Lung (tissue), 11 donors: ENCODE measurements at regions not wholly inside any gene's neighbourhood (a gene's known extent, or its start where the extent isn't known, plus 50 kb on each side); places are given as distances from the start of the nearest gene placed in this dataset.

Source experiments
- ATAC-seq: fragments of 200-7000 bp; cut with Tn5 transposase; one replicate; pipeline ENCODE4 v1.9.1; 2020; ENCODE audit warnings: moderate number of reproducible peaks; ENCODE audit not compliant: insufficient read depth, low FRiP score
- DNase-seq, 3 donors: peaks; one replicate each; pipeline ENCODE4 v3.0.0-alpha.2; 2013 to 2017
- H3K27ac ChIP-seq, 2 donors: one replicate each; pipeline ENCODE4 v1.5.1; 2013; ENCODE audit warnings: mild to moderate bottlenecking in 2 of 2, moderate library complexity in 2 of 2, control low read depth in 1 of 2, inconsistent platforms in 1 of 2, low read depth in 1 of 2, low read length in 1 of 2
- H3K27me3 ChIP-seq, 3 donors: one replicate each; pipeline ENCODE4 v1.5.1; 2013; ENCODE audit warnings: low read length in 2 of 3; ENCODE audit not compliant: control insufficient read depth in 3 of 3, insufficient read depth in 3 of 3
- H3K36me3 ChIP-seq, 4 donors: one replicate each; pipeline ENCODE4 v1.5.1; 2013; ENCODE audit warnings: low read length in 4 of 4, mild to moderate bottlenecking in 1 of 4, moderate library complexity in 1 of 4; ENCODE audit not compliant: control insufficient read depth in 4 of 4, insufficient read depth in 4 of 4
- H3K4me1 ChIP-seq, 5 donors: one replicate each; pipeline ENCODE4 v1.5.1; 2013; ENCODE audit warnings: low read length in 5 of 5, mild to moderate bottlenecking in 2 of 5, moderate library complexity in 1 of 5; ENCODE audit not compliant: control insufficient read depth in 5 of 5, insufficient read depth in 5 of 5
- H3K4me3 ChIP-seq: one replicate; pipeline ENCODE4 v1.5.1; 2013; ENCODE audit warnings: mild to moderate bottlenecking, control low read depth, moderate library complexity
- H3K9ac ChIP-seq, 2 donors: one replicate each; pipeline ENCODE4 v1.5.1; 2013; ENCODE audit warnings: low read length in 2 of 2, control low read depth in 1 of 2; ENCODE audit not compliant: insufficient read depth in 1 of 2
- H3K9me3 ChIP-seq, 4 donors: one replicate each; pipeline ENCODE4 v1.5.1; 2013; ENCODE audit warnings: low read length in 3 of 4, mild to moderate bottlenecking in 1 of 4, moderate library complexity in 1 of 4; ENCODE audit not compliant: control insufficient read depth in 4 of 4, insufficient read depth in 3 of 4
- CTCF ChIP-seq: IDR thresholded peaks from 2 replicates; pipeline ENCODE4 v1.5.1; 2012; ENCODE audit warnings: mild to moderate bottlenecking; ENCODE audit errors: control extremely low read depth, extremely low read depth
- WGBS, 2 donors: extraction: QIAGEN DNeasy Blood & Tissue Kit; methylation state at CpG; one replicate each; pipeline ENCODE4 v1.1.7; 2013; 5-methylcytosine and 5-hydroxymethylcytosine counted together
- donor health status: control.
- donor health status: control.
- donor health status: Bipolar disorder and iron deficiency.
- donor health status: healthy.
- donor health status: DM: yes; HTN: yes; CAD: no.

GRCh38 chr4:189313064-189313463, 627.6 kb upstream of the FRG1 start:
- ATAC-seq (no peak), DNase-seq (no peak)
- TF ChIP-seq CTCF, result no peak
- no peak overlapping the region for H3K4me3 ChIP-seq
- no peaks in the 10 kb centered on the region for H3K4me1 ChIP-seq
- peaks cover 0 to 2% (median 0%) of the 10 kb centered on the region in 4 donors for H3K9me3 ChIP-seq
- no peak overlapping the region for H3K27ac ChIP-seq
- 68 to 70% methylated on average over 4 of the region's 4 CpGs for WGBS, 2 donors
- H3K36me3 ChIP-seq, result no peaks in the 10 kb centered on the region
- no peaks in the 10 kb centered on the region for H3K27me3 ChIP-seq
- no peak overlapping the region for H3K9ac ChIP-seq

- Histone ChIP-seq H3K4me1 (no peaks in the 10 kb centered on the region), H3K27ac (no peak overlapping the region), H3K9ac (no peak overlapping the region), H3K27me3 (no peaks in the 10 kb centered on the region), H3K4me3 (no peak overlapping the region), H3K36me3 (no peaks in the 10 kb centered on the region), H3K9me3 (peaks cover 0 to 2% (median 0%) of the 10 kb centered on the region in 4 donors)
- no peak for ATAC-seq
- 95 to 96% methylated on average over 23 to 24 of the region's 24 CpGs for WGBS, 2 donors
- no peak for TF ChIP-seq CTCF
- no peak for DNase-seq
These were observed 626.7 kb upstream of the FRG1 start for GRCh38 chr4:189313861-189314513.

GRCh38 chr4:189322426-189322825, 618.2 kb upstream of the FRG1 start:
- Histone ChIP-seq H3K27ac (no peak overlapping the region), H3K36me3 (no peaks in the 10 kb centered on the region), H3K4me1 (peaks cover 0 to 2% (median 0%) of the 10 kb centered on the region in 5 donors), H3K27me3 (no peaks in the 10 kb centered on the region), H3K9me3 (peaks cover 0 to 5% (median 0%) of the 10 kb centered on the region in 4 donors), H3K9ac (no peak overlapping the region), H3K4me3 (no peak overlapping the region)
- TF ChIP-seq CTCF, result no peak
- ATAC-seq, result no peak
- WGBS, 2 donors, result 90 to 91% methylated on average over 6 of the region's 6 CpGs
- DNase-seq, result no peak

GRCh38 chr4:189341881-189342280, 598.8 kb upstream of the FRG1 start:
- Histone ChIP-seq H3K27ac (no peak overlapping the region), H3K9ac (no peak overlapping the region), H3K27me3 (no peaks in the 10 kb centered on the region), H3K9me3 (peaks cover 0 to 7% (median 0%) of the 10 kb centered on the region in 4 donors), H3K36me3 (no peaks in the 10 kb centered on the region), H3K4me1 (no peaks in the 10 kb centered on the region), H3K4me3 (no peak overlapping the region)
- ATAC-seq (no peak), DNase-seq (peak in 1 of 3 donors; percentile 4)
- TF ChIP-seq CTCF, result no peak
- WGBS, 2 donors, result 75 to 88% methylated on average over 3 of the region's 3 CpGs
